ENCODE measurements at regions not wholly inside any gene's neighbourhood (a gene's known extent, or its start where the extent isn't known, plus 50 kb on each side); places are given as distances from the start of the nearest gene placed in this dataset.

DNA sequence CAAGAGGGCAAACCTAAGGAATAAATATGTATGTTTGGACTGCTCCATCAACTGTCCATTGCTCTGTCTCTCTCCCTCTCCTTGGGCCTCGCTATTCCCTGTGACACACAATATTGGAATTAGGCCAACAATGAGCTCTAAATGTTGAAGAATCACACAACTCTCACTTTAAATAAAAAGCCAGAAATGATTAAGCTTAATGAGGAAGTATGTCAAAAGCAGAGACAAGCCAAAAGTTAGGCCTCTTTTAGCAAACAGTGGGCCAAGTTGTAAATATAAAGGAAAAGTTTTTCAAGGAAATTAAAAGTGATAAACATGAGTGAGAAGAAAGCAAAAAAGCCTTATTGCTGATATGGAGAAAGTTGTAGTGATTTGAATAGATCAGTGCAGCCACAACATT is 141.0 kb downstream of the VGLL3 start:
- no peak overlapping the region for H2AK5ac ChIP-seq (ENCODE audit: low read depth, low read length)
- no peak overlapping the region for H2BK15ac ChIP-seq (ENCODE audit: low read depth, low read length)
- no peak overlapping the region for H4K91ac ChIP-seq (ENCODE audit: insufficient read depth, low read depth, low read length)
- H3K27ac ChIP-seq (ENCODE audit: insufficient read depth, low read length), result no peak overlapping the region
- in situ Hi-C loops (cut with MboI; ENCODE audit: low sequenced_read_pairs) (no loop called here), dilution Hi-C loops (cut with HindIII; ENCODE audit: low sequenced_read_pairs, unreplicated experiment) (no loop called here), intact Hi-C loops (cut with micrococcal nuclease) (no loop called here)
- H3K56ac ChIP-seq (ENCODE audit: extremely low read depth, insufficient read depth, low read length), result no peak overlapping the region
- no peak overlapping the region for H3K14ac ChIP-seq (replicated peaks; ENCODE audit: low read depth, low read length)
- ATAC-seq (ENCODE audit: low read depth) (no peak), DNase-seq (no peak)
- no peak overlapping the region for H4K8ac ChIP-seq (ENCODE audit: low read depth in 2 of 2, low read length in 2 of 2)
- H3K27me3 ChIP-seq (ENCODE audit: control insufficient read depth, insufficient read depth, low read length), result no peaks in the 10 kb centered on the region
- no peak overlapping the region for H2BK5ac ChIP-seq (ENCODE audit: low read depth, low read length, poor library complexity, severe bottlenecking)
- no peak overlapping the region for H2BK120ac ChIP-seq (ENCODE audit: low read depth, low read length)
- H3K79me1 ChIP-seq (ENCODE audit: low read depth in 1 of 2, low read length in 2 of 2), result no peaks in the 10 kb centered on the region
- no CpG with 5 or more reads among the region's 1 CpG for WGBS, 2 experiments (ENCODE audit: extremely low coverage in 2 of 2, insufficient read length in 1 of 2)
- no peak overlapping the region for H3K4me3 ChIP-seq (ENCODE audit: insufficient read depth, low read depth, low read length)
- no peak for TF ChIP-seq RCOR1 (IDR thresholded peaks at IDR 0.05; ENCODE audit: insufficient replicate concordance, low read length)
- no peak for TF ChIP-seq FOS (IDR thresholded peaks at IDR 0.05; ENCODE audit: low read depth, low read length)
- no peak for TF ChIP-seq CEBPB (IDR thresholded peaks at IDR 0.05; ENCODE audit: low read depth, low read length)
- TF ChIP-seq MXI1 (IDR thresholded peaks at IDR 0.05; ENCODE audit: borderline replicate concordance, low read depth, low read length), result no peak
- TF ChIP-seq CHD1 (IDR thresholded peaks at IDR 0.05; ENCODE audit: low read depth, low read length), result no peak
- H3K4me2 ChIP-seq (ENCODE audit: low read depth, low read length), result no peak overlapping the region
- no TSS peak for BruUV-seq (replicated peaks)
- CTCF ChIA-PET, result no interaction called here
- POLR2A ChIA-PET (ENCODE audit: unreplicated experiment), result no interaction called here
- no peak overlapping the region for H4K5ac ChIP-seq (ENCODE audit: low read depth, low read length)
- H3K18ac ChIP-seq (ENCODE audit: low read depth, low read length), result no peak overlapping the region
- H2BK20ac ChIP-seq (ENCODE audit: low read depth, low read length), result no peak overlapping the region
- H3K36me3 ChIP-seq (ENCODE audit: control insufficient read depth, insufficient read depth, low read length), result no peaks in the 10 kb centered on the region
- H4K20me1 ChIP-seq (ENCODE audit: insufficient read depth, low read length), result no peaks in the 10 kb centered on the region
- H3K4me1 ChIP-seq (ENCODE audit: control insufficient read depth, insufficient read depth, low read length), result no peaks in the 10 kb centered on the region
- H2AK9ac ChIP-seq (replicated peaks; ENCODE audit: low read depth, low read length, poor library complexity), result no peak overlapping the region
- H3K4ac ChIP-seq (ENCODE audit: low read depth, low read length), result no peak overlapping the region
- peaks cover 2% of the 10 kb centered on the region; the same call in 1 of the 2 replicates for H3K9me3 ChIP-seq (ENCODE audit: control insufficient read depth, insufficient read depth, low read length)
- no peaks in the 10 kb centered on the region for H3K9me1 ChIP-seq (ENCODE audit: insufficient read depth, low read length)
- no peak overlapping the region for H3K23ac ChIP-seq (ENCODE audit: low read depth, low read length)
- no peak overlapping the region for H2AFZ ChIP-seq (replicated peaks; ENCODE audit: low read length, poor library complexity)
- no peak overlapping the region for H3K9ac ChIP-seq (ENCODE audit: low read depth, low read length)
